ENCODE measurements at regions not wholly inside any gene's neighbourhood (a gene's known extent, or its start where the extent isn't known, plus 50 kb on each side); places are given as distances from the start of the nearest gene placed in this dataset.

- Mint-ChIP-seq H3K9me3 (no peaks in the 10 kb centered on the region), H3K36me3 (ENCODE audit: low read depth) (no peaks in the 10 kb centered on the region), H3K27me3 (peaks cover 8% of the 10 kb centered on the region), H3K4me1 (ENCODE audit: low read depth) (peaks cover 3% of the 10 kb centered on the region), H3K4me3 (no peak overlapping the region), H3K27ac (no peak overlapping the region)
- DNase-seq = no peak
Measured at GRCh38 chr7:16071246-16071857, 350.0 kb downstream of the CRPPA start.

- no peaks in the 10 kb centered on the region for H3K36me3 Mint-ChIP-seq (ENCODE audit: low read depth)
- no peak overlapping the region for H3K27ac Mint-ChIP-seq
- no peak for DNase-seq
- H3K27me3 Mint-ChIP-seq = peaks cover 8% of the 10 kb centered on the region
- no peak overlapping the region for H3K4me3 Mint-ChIP-seq
- peaks cover 3% of the 10 kb centered on the region for H3K4me1 Mint-ChIP-seq (ENCODE audit: low read depth)
- no peaks in the 10 kb centered on the region for H3K9me3 Mint-ChIP-seq
Measured at GRCh38 chr7:16070806-16071205, 350.5 kb downstream of the CRPPA start.

- H3K9me3 Mint-ChIP-seq = no peaks in the 10 kb centered on the region
- peaks cover 8% of the 10 kb centered on the region for H3K27me3 Mint-ChIP-seq
- H3K36me3 Mint-ChIP-seq (ENCODE audit: low read depth) = no peaks in the 10 kb centered on the region
- no peak overlapping the region for H3K4me3 Mint-ChIP-seq
- DNase-seq = no peak
- H3K27ac Mint-ChIP-seq = no peak overlapping the region
- peaks cover 3% of the 10 kb centered on the region for H3K4me1 Mint-ChIP-seq (ENCODE audit: low read depth)
Measured at GRCh38 chr7:16069998-16070397, 351.3 kb downstream of the CRPPA start.

GRCh38 chr7:16068183-16068582, 353.2 kb downstream of the CRPPA start:
- Mint-ChIP-seq H3K9me3 (no peaks in the 10 kb centered on the region), H3K27ac (no peak overlapping the region), H3K27me3 (peaks cover 8% of the 10 kb centered on the region), H3K36me3 (ENCODE audit: low read depth) (no peaks in the 10 kb centered on the region), H3K4me1 (ENCODE audit: low read depth) (peaks cover 3% of the 10 kb centered on the region), H3K4me3 (no peak overlapping the region)
- no peak for DNase-seq

GRCh38 chr7:16067711-16068110, 353.6 kb downstream of the CRPPA start:
- H3K4me1 Mint-ChIP-seq (ENCODE audit: low read depth) = peaks cover 3% of the 10 kb centered on the region
- H3K36me3 Mint-ChIP-seq (ENCODE audit: low read depth) = no peaks in the 10 kb centered on the region
- H3K27ac Mint-ChIP-seq = no peak overlapping the region
- H3K4me3 Mint-ChIP-seq = no peak overlapping the region
- H3K9me3 Mint-ChIP-seq = no peaks in the 10 kb centered on the region
- no peak for DNase-seq
- H3K27me3 Mint-ChIP-seq = peaks cover 8% of the 10 kb centered on the region

- DNase-seq = no peak
- Mint-ChIP-seq H3K27me3 (peaks cover 8% of the 10 kb centered on the region), H3K36me3 (ENCODE audit: low read depth) (no peaks in the 10 kb centered on the region), H3K4me1 (ENCODE audit: low read depth) (peaks cover 9% of the 10 kb centered on the region), H3K9me3 (no peaks in the 10 kb centered on the region), H3K27ac (no peak overlapping the region), H3K4me3 (no peak overlapping the region)
Measured at GRCh38 chr7:16066805-16067459, 354.4 kb downstream of the CRPPA start.

GRCh38 chr7:16065939-16066338, 355.4 kb downstream of the CRPPA start:
- Mint-ChIP-seq H3K4me3 (no peak overlapping the region), H3K27ac (no peak overlapping the region), H3K36me3 (ENCODE audit: low read depth) (no peaks in the 10 kb centered on the region), H3K27me3 (peaks cover 7% of the 10 kb centered on the region), H3K4me1 (ENCODE audit: low read depth) (peaks cover 13% of the 10 kb centered on the region), H3K9me3 (no peaks in the 10 kb centered on the region)
- DNase-seq = no peak

GRCh38 chr7:16063716-16064675, 357.3 kb downstream of the CRPPA start:
- Mint-ChIP-seq H3K27ac (no peak overlapping the region), H3K4me1 (ENCODE audit: low read depth) (peaks cover 13% of the 10 kb centered on the region), H3K36me3 (ENCODE audit: low read depth) (no peaks in the 10 kb centered on the region), H3K9me3 (no peaks in the 10 kb centered on the region), H3K27me3 (peaks cover 5% of the 10 kb centered on the region), H3K4me3 (no peak overlapping the region)
- DNase-seq = no peak

- H3K4me3 Mint-ChIP-seq = no peak overlapping the region
- no peaks in the 10 kb centered on the region for H3K9me3 Mint-ChIP-seq
- no peak overlapping the region for H3K27ac Mint-ChIP-seq
- peaks cover 13% of the 10 kb centered on the region for H3K4me1 Mint-ChIP-seq (ENCODE audit: low read depth)
- no peaks in the 10 kb centered on the region for H3K27me3 Mint-ChIP-seq
- no peaks in the 10 kb centered on the region for H3K36me3 Mint-ChIP-seq (ENCODE audit: low read depth)
- no peak for DNase-seq
Measured at GRCh38 chr7:16063221-16063620, 358.1 kb downstream of the CRPPA start.

GRCh38 chr7:16062269-16062668, 359.1 kb downstream of the CRPPA start:
- H3K9me3 Mint-ChIP-seq = no peaks in the 10 kb centered on the region
- H3K27me3 Mint-ChIP-seq = no peaks in the 10 kb centered on the region
- H3K36me3 Mint-ChIP-seq (ENCODE audit: low read depth) = no peaks in the 10 kb centered on the region
- no peak for DNase-seq
- H3K27ac Mint-ChIP-seq = no peak overlapping the region
- peaks cover 11% of the 10 kb centered on the region for H3K4me1 Mint-ChIP-seq (ENCODE audit: low read depth)
- H3K4me3 Mint-ChIP-seq = no peak overlapping the region

- Mint-ChIP-seq H3K27ac (no peak overlapping the region), H3K4me1 (ENCODE audit: low read depth) (peaks cover 10% of the 10 kb centered on the region), H3K36me3 (ENCODE audit: low read depth) (no peaks in the 10 kb centered on the region), H3K27me3 (no peaks in the 10 kb centered on the region), H3K4me3 (no peak overlapping the region), H3K9me3 (no peaks in the 10 kb centered on the region)
- DNase-seq = no peak
Measured at GRCh38 chr7:16061630-16062029, 359.7 kb downstream of the CRPPA start.

- Mint-ChIP-seq H3K4me3 (no peak overlapping the region), H3K4me1 (ENCODE audit: low read depth) (peaks cover 10% of the 10 kb centered on the region), H3K27me3 (no peaks in the 10 kb centered on the region), H3K27ac (no peak overlapping the region), H3K36me3 (ENCODE audit: low read depth) (no peaks in the 10 kb centered on the region), H3K9me3 (no peaks in the 10 kb centered on the region)
- no peak for DNase-seq
Measured at GRCh38 chr7:16061011-16061410, 360.3 kb downstream of the CRPPA start.

- no peaks in the 10 kb centered on the region for H3K27me3 Mint-ChIP-seq
- DNase-seq = no peak
Measured at GRCh38 chr7:16060502-16060901, 360.8 kb downstream of the CRPPA start.

GRCh38 chr7:16055263-16055976, 365.9 kb downstream of the CRPPA start:
- no peak for DNase-seq
- H3K27ac Mint-ChIP-seq = no peak overlapping the region
- no peaks in the 10 kb centered on the region for H3K27me3 Mint-ChIP-seq

More at GRCh38 chr7:16060502-16060901, 360.8 kb downstream of the CRPPA start:
- no peak overlapping the region for H3K27ac Mint-ChIP-seq
- no peaks in the 10 kb centered on the region for H3K36me3 Mint-ChIP-seq (ENCODE audit: low read depth)
- H3K9me3 Mint-ChIP-seq = no peaks in the 10 kb centered on the region
- H3K4me1 Mint-ChIP-seq (ENCODE audit: low read depth) = peaks cover 10% of the 10 kb centered on the region
- H3K4me3 Mint-ChIP-seq = no peak overlapping the region

More at GRCh38 chr7:16055263-16055976, 365.9 kb downstream of the CRPPA start:
- no peaks in the 10 kb centered on the region for H3K36me3 Mint-ChIP-seq (ENCODE audit: low read depth)
- no peak overlapping the region for H3K4me3 Mint-ChIP-seq
- H3K9me3 Mint-ChIP-seq = no peaks in the 10 kb centered on the region
- H3K4me1 Mint-ChIP-seq (ENCODE audit: low read depth) = no peaks in the 10 kb centered on the region
